Loucy (cell line): ENCODE measurements at regions not wholly inside any gene's neighbourhood (a gene's known extent, or its start where the extent isn't known, plus 50 kb on each side); places are given as distances from the start of the nearest gene placed in this dataset.

ENCODE experiments used
- H2AFZ ChIP-seq: fragments of 200-600 bp; sonication (generic); 2 replicates; pipeline ENCODE4 v1.6.0; 2016; ENCODE audit warnings: antibody characterized with exemption, mild to moderate bottlenecking, low read length, moderate library complexity
- H3F3A ChIP-seq: fragments of 200-600 bp; 2 replicates; pipeline ENCODE4 v1.6.0; 2016; ENCODE audit warnings: antibody characterized with exemption, low read depth, mild to moderate bottlenecking
- H3K27me3 ChIP-seq: fragments of 200-600 bp; sonication (generic); 2 replicates; pipeline ENCODE4 v1.6.1; 2014; ENCODE audit warnings: low read length, mild to moderate bottlenecking; ENCODE audit not compliant: insufficient read depth, poor library complexity, severe bottlenecking
- H3K36me3 ChIP-seq: fragments of 200-600 bp; sonication (generic); 2 replicates; pipeline ENCODE4 v1.6.1; 2016; ENCODE audit warnings: low read length; ENCODE audit not compliant: insufficient read depth
- H3K4me1 ChIP-seq: fragments of 200-600 bp; sonication (generic); 2 replicates; pipeline ENCODE4 v1.5.1; 2014; ENCODE audit warnings: low read length, mild to moderate bottlenecking; ENCODE audit not compliant: insufficient read depth, poor library complexity, severe bottlenecking
- H3K4me2 ChIP-seq: fragments of 200-600 bp; sonication (generic); 2 replicates; pipeline ENCODE4 v1.6.0; 2014; ENCODE audit warnings: antibody characterized with exemption, low read length, low read depth, mild to moderate bottlenecking; ENCODE audit not compliant: poor library complexity, severe bottlenecking
- H3K4me3 ChIP-seq: fragments of 200-600 bp; sonication (generic); 2 replicates; pipeline ENCODE4 v1.5.1; 2014; ENCODE audit warnings: low read length, mild to moderate bottlenecking, mixed read lengths; ENCODE audit not compliant: poor library complexity, severe bottlenecking
- H3K79me2 ChIP-seq: fragments of 200-600 bp; sonication (generic); 2 replicates; pipeline ENCODE4 v1.6.1; 2014; ENCODE audit warnings: low read length; ENCODE audit not compliant: insufficient read depth
- H3K9ac ChIP-seq: fragments of 200-600 bp; sonication (generic); 2 replicates; pipeline ENCODE4 v1.6.0; 2014; ENCODE audit warnings: mild to moderate bottlenecking, low read depth, low read length, moderate library complexity; ENCODE audit not compliant: poor library complexity, severe bottlenecking
- H3K9me2 ChIP-seq: fragments of 200-600 bp; sonication (generic); replicated peaks from 2 replicates; pipeline ENCODE4 v1.6.1; 2016; ENCODE audit warnings: low read depth, low read length, mixed read lengths
- H3K9me3 ChIP-seq: fragments of 200-600 bp; sonication (generic); 2 replicates; pipeline ENCODE4 v1.6.1; 2014; ENCODE audit warnings: mild to moderate bottlenecking, antibody characterized with exemption, low read length, low read depth; ENCODE audit not compliant: insufficient read depth
- H4K20me1 ChIP-seq: fragments of 200-600 bp; sonication (generic); 2 replicates; pipeline ENCODE4 v1.6.0; 2014; ENCODE audit warnings: antibody characterized with exemption, low read length, mild to moderate bottlenecking; ENCODE audit not compliant: insufficient read depth, poor library complexity, severe bottlenecking
- CTCF ChIP-seq: fragments of 200-600 bp; sonication (generic); conservative IDR thresholded peaks from 2 replicates; pipeline ENCODE4 v1.5.1; 2014; ENCODE audit warnings: mild to moderate bottlenecking, antibody characterized with exemption, low read length
- EZH2phosphoT487 ChIP-seq: fragments of 200-600 bp; IDR thresholded peaks from 2 replicates; pipeline ENCODE4 v1.6.1; 2018; ENCODE audit warnings: antibody characterized with exemption, mild to moderate bottlenecking, moderate library complexity, borderline replicate concordance

- Histone ChIP-seq H3K36me3 (no peaks in the 10 kb centered on the region), H3K9ac (no peak overlapping the region), H3K79me2 (no peaks in the 10 kb centered on the region), H3K9me3 (no peaks in the 10 kb centered on the region), H3K27me3 (no peaks in the 10 kb centered on the region), H3K4me3 (no peak overlapping the region), H3K4me1 (no peaks in the 10 kb centered on the region), H3K4me2 (no peak overlapping the region), H3K9me2 (no peaks in the 10 kb centered on the region), H3F3A (no peaks in the 10 kb centered on the region), H4K20me1 (no peaks in the 10 kb centered on the region), H2AFZ (no peak overlapping the region)
- TF ChIP-seq CTCF (no peak), EZH2phosphoT487 (no peak)
Measured at GRCh38 chr9:17059465-17059864, 75.4 kb upstream of the CNTLN start.

GRCh38 chr9:17057729-17058128 is 77.1 kb upstream of the CNTLN start:
- Histone ChIP-seq H3K4me3 (no peak overlapping the region), H3K27me3 (no peaks in the 10 kb centered on the region), H3K4me1 (no peaks in the 10 kb centered on the region), H3K4me2 (no peak overlapping the region), H3K36me3 (no peaks in the 10 kb centered on the region), H4K20me1 (no peaks in the 10 kb centered on the region), H3F3A (no peaks in the 10 kb centered on the region), H3K79me2 (no peaks in the 10 kb centered on the region), H2AFZ (no peak overlapping the region), H3K9me3 (no peaks in the 10 kb centered on the region), H3K9me2 (no peaks in the 10 kb centered on the region), H3K9ac (no peak overlapping the region)
- no peak for TF ChIP-seq CTCF
- TF ChIP-seq EZH2phosphoT487 = no peak

DNA sequence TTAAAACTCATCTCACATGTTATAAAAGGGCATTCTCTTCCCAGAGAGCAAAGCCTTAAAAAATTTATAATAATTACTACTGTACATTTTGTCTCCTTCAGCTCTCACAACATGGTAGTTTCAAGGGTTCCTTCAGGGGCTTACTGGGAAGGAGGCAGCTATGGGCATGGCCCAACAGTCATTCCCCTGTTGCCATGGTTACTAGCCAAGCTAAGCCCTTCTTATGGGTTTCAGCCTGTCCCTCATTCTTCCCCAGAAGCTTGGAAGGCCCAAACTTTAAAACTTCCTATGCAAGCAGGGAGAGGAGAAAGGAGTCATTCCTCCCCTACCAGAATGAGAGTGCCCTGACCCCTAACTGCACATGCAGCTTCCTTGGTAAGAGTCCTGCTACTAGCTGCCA is 82.2 kb upstream of the CNTLN start:
- Histone ChIP-seq H3K4me2 (no peak overlapping the region), H3K36me3 (no peaks in the 10 kb centered on the region), H4K20me1 (no peaks in the 10 kb centered on the region), H3K4me1 (no peaks in the 10 kb centered on the region), H3K9ac (no peak overlapping the region), H3K79me2 (no peaks in the 10 kb centered on the region), H3F3A (no peaks in the 10 kb centered on the region), H2AFZ (peak overlapping the region; percentile 74; the same call in 1 of the 2 replicates), H3K9me2 (no peaks in the 10 kb centered on the region), H3K4me3 (no peak overlapping the region), H3K27me3 (no peaks in the 10 kb centered on the region), H3K9me3 (no peaks in the 10 kb centered on the region)
- TF ChIP-seq CTCF (no peak), EZH2phosphoT487 (no peak)
